OCI-LY3 (cell line): ENCODE measurements at regions not wholly inside any gene's neighbourhood (a gene's known extent, or its start where the extent isn't known, plus 50 kb on each side); places are given as distances from the start of the nearest gene placed in this dataset.

ENCODE experiments used
- EZH2phosphoT487 ChIP-seq: fragments of 200-600 bp; shearing (Covaris generic); IDR thresholded peaks from 2 replicates; pipeline ENCODE4 v1.6.1; 2018; ENCODE audit warnings: antibody characterized with exemption, mixed run types, low read depth
- TF ChIP-seq, protein P1 (sequence below): fragments of 200-600, 300-600 bp; sonication (generic); IDR thresholded peaks from 2 replicates; pipeline ENCODE4 v1.5.1; 2014; ENCODE audit warnings: antibody characterized with exemption, low read length, low read depth

DNA sequence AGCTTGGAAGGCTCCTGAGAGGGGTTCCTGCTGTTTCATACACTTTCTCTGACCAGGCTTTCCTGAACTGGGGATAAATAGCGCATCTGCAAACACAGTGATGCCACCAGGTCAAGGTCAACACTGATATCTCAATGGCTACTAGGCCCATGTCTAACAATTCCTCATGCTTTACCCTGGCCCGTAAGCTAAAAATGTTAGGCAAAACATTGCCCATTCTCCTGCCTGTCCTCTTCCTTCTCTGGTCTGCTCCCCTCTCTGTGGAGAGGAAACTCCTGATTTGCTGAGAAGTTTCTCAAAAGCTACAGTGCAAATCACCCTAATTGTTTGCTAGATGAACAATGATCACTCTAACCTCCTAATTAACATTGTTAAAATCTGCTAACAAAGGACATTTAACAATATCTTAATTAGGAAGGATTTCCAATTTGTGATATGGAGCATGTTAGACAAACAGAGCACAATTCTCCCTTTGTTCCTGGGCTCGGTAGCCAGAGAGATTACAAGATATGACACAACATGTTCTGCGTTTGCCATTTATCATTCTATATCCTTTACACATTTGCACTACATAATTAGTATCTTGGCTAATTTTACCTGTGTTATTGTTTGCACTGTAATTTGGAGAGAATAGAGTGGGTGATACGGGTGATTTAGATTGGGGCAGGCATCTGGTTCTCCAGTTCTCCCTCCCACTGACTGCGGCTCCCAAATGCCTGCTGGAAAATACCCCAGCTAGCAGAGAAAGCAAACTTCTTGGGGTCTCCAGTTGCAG, 266.8 kb downstream of the CD83 start:
- TF ChIP-seq, protein P1, sequence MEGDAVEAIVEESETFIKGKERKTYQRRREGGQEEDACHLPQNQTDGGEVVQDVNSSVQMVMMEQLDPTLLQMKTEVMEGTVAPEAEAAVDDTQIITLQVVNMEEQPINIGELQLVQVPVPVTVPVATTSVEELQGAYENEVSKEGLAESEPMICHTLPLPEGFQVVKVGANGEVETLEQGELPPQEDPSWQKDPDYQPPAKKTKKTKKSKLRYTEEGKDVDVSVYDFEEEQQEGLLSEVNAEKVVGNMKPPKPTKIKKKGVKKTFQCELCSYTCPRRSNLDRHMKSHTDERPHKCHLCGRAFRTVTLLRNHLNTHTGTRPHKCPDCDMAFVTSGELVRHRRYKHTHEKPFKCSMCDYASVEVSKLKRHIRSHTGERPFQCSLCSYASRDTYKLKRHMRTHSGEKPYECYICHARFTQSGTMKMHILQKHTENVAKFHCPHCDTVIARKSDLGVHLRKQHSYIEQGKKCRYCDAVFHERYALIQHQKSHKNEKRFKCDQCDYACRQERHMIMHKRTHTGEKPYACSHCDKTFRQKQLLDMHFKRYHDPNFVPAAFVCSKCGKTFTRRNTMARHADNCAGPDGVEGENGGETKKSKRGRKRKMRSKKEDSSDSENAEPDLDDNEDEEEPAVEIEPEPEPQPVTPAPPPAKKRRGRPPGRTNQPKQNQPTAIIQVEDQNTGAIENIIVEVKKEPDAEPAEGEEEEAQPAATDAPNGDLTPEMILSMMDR, result no peak
- no peak for TF ChIP-seq EZH2phosphoT487
